GM12875 (cell line): ENCODE measurements at regions not wholly inside any gene's neighbourhood (a gene's known extent, or its start where the extent isn't known, plus 50 kb on each side); places are given as distances from the start of the nearest gene placed in this dataset.

ENCODE experiments used
- H3K4me3 ChIP-seq: one replicate; pipeline ENCODE4 v1.5.1; 2011; ENCODE audit warnings: low read depth, low read length, control low read depth
- TF ChIP-seq, protein P1 (sequence below): IDR thresholded peaks from 2 replicates; pipeline ENCODE4 v1.5.1; 2011; ENCODE audit warnings: low read depth, mild to moderate bottlenecking, control low read depth, inconsistent platforms, low read length, moderate library complexity, borderline replicate concordance; ENCODE audit not compliant: insufficient read depth

DNA sequence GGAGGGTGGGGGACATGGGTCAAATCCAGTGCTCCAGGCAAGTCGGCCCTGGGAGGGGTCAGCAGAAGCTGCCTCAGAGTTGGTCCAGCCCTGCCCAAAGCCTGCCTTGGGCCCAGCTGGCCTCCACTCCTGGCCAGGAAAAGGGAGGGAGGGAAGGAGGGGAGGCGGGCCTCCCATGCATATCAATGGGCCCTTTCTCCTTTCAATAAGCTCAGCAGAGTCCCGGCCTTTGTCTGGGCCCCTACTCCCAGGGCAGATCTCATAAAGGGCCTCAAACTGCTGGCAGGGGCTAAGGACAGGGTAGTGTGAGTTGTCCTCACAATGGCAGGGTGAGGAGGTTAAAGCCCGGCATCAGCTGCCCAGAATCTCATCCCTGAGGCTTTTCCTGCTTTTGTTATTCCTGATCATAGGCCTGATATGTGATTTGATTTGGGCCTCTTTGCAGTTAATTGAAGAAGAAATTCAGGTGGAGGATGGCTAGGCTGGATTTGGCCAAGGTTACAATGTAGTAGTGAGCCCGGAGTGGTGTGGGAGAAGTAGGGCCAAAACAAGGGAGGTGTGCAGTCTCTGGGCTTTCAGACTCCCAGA is 121.1 kb upstream of the ATP6AP2 start:
- TF ChIP-seq, protein P1, sequence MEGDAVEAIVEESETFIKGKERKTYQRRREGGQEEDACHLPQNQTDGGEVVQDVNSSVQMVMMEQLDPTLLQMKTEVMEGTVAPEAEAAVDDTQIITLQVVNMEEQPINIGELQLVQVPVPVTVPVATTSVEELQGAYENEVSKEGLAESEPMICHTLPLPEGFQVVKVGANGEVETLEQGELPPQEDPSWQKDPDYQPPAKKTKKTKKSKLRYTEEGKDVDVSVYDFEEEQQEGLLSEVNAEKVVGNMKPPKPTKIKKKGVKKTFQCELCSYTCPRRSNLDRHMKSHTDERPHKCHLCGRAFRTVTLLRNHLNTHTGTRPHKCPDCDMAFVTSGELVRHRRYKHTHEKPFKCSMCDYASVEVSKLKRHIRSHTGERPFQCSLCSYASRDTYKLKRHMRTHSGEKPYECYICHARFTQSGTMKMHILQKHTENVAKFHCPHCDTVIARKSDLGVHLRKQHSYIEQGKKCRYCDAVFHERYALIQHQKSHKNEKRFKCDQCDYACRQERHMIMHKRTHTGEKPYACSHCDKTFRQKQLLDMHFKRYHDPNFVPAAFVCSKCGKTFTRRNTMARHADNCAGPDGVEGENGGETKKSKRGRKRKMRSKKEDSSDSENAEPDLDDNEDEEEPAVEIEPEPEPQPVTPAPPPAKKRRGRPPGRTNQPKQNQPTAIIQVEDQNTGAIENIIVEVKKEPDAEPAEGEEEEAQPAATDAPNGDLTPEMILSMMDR, result no peak
- no peak overlapping the region for H3K4me3 ChIP-seq

- no peak overlapping the region for H3K4me3 ChIP-seq
- TF ChIP-seq, protein P1, result no peak
Observed at GRCh38 chrX:40457406-40457805, 123.4 kb upstream of the ATP6AP2 start.

DNA sequence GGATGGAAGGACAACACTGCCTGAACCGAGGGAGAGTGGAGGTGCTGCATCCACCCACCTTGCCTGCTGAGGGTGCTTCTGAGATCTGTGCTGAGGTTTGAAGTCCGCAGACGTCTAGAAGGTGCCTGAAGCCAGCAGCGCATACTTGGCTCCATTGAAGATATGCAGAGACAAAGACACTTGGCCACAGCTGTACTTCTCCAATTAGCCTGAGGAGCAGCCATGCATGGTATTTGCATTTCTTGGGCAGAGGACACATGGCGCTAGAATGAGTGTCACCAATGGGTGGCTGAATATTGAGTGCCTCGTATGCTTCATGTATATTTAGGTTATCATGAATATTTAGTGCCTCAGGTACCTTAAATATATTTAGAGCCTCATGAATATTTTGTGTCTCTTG is 128.7 kb upstream of the ATP6AP2 start:
- TF ChIP-seq, protein P1, result no peak
- no peak overlapping the region for H3K4me3 ChIP-seq

DNA sequence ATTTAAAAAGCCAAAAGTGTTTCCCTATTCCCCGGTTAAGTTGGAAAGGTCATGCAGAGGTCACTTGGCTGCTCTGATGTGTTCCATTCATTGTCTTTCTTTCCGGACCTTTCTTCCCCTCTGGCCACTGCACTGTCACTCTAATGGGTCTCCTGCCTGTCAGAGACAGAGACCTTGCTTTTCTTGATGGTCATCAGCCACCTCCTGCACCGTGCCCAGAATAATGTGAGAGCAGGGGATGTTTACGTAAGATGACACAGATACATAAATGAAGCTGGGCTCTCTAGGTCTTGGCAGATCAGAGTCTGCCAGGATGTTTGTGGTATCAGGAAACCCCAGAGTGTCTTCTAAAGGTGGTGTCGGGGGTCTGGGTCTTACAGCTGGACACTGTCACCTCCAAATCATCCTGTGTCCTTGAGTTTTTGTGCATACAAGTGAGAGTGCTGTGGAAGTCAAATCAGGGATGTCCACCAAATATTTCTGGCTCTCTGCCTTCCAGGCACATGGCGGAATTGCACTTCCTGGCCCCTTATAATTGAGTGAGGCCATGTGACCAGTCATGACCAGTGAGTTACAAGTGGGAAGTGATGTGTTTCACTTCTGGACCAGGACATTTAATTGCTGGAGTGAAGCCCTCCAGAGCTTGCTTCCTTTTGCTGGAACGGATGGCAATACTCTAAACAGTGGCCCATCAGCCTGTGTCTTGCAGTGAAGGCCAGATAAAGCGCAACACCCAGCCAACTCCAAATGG is 130.6 kb upstream of the ATP6AP2 start:
- TF ChIP-seq, protein P1, result no peak
- no peak overlapping the region for H3K4me3 ChIP-seq

DNA sequence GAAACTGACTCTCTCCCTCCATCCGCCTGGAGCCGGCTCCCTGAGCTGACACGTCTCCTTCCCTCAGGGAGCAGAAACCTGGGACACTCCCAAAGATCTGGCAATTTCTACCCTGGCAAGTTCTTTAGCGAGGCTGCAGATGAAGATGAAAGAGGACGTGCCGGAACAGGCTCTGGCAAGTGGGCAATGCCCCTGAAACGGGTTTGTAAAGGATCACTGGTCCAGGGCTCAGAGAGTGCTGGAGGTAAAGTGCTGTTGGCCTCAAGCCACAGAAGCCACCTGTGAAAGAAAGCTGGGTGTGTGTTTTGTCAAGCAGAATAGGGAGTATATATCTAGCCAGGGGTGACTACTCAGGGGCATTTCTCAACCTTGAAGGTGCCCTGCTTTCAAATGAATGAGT is 131.4 kb upstream of the ATP6AP2 start:
- TF ChIP-seq, protein P1, result no peak
- no peak overlapping the region for H3K4me3 ChIP-seq

- H3K4me3 ChIP-seq, result no peak overlapping the region
- TF ChIP-seq, protein P1, result no peak
Observed at GRCh38 chrX:40448793-40449192, 132.0 kb upstream of the ATP6AP2 start.

- TF ChIP-seq, protein P1, result no peak
Observed at GRCh38 chrX:40446921-40447320, 133.8 kb upstream of the ATP6AP2 start.

More at GRCh38 chrX:40446921-40447320, 133.8 kb upstream of the ATP6AP2 start:
- H3K4me3 ChIP-seq, result no peak overlapping the region
